ENCODE measurements at regions not wholly inside any gene's neighbourhood (a gene's known extent, or its start where the extent isn't known, plus 50 kb on each side); places are given as distances from the start of the nearest gene placed in this dataset.

DNA sequence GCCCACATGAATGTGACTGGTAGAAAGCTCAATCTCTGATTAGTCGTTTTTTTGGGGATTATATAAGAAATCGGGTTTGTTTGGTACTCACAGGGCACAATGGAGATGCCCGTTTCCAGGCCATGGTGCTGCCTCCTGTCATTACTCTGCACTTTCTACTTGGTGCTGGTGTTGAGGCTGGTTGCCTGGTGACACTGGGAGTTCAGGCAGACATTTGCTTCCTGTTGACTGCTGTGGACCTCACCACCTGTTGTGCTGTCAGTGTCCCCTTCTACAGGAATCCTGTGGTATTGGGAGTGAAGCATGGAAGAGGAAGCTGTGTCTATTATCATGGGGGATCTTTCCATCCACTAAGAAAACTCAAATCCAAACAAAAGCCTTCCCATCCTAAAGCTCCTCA is 227.2 kb upstream of the TBL1XR1 start:
- TF ChIP-seq, protein P1, sequence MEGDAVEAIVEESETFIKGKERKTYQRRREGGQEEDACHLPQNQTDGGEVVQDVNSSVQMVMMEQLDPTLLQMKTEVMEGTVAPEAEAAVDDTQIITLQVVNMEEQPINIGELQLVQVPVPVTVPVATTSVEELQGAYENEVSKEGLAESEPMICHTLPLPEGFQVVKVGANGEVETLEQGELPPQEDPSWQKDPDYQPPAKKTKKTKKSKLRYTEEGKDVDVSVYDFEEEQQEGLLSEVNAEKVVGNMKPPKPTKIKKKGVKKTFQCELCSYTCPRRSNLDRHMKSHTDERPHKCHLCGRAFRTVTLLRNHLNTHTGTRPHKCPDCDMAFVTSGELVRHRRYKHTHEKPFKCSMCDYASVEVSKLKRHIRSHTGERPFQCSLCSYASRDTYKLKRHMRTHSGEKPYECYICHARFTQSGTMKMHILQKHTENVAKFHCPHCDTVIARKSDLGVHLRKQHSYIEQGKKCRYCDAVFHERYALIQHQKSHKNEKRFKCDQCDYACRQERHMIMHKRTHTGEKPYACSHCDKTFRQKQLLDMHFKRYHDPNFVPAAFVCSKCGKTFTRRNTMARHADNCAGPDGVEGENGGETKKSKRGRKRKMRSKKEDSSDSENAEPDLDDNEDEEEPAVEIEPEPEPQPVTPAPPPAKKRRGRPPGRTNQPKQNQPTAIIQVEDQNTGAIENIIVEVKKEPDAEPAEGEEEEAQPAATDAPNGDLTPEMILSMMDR (IDR thresholded peaks at IDR 0.05; ENCODE audit: low read depth, low read length), result no peak
- no peak for DNase-seq (ENCODE audit: low read depth, low spot score)
- ChIA-PET POLR2A (no interaction called here), CTCF (interaction anchor here (1.0 kb wide), 1 partner anchor 23 kb away, joined by 3 read pairs; no protein-coding TSS in a partner anchor)
- no peak overlapping the region for H3K4me3 ChIP-seq (ENCODE audit: low read depth, low read length)
- no peak overlapping the region for H3K27ac ChIP-seq (ENCODE audit: low read depth, low read length)
- H3K27me3 ChIP-seq (ENCODE audit: control insufficient read depth, insufficient read depth, low read length), result no peaks in the 10 kb centered on the region
- no peaks in the 10 kb centered on the region for H3K9me3 ChIP-seq (ENCODE audit: control insufficient read depth, insufficient read depth, low read length)

DNA sequence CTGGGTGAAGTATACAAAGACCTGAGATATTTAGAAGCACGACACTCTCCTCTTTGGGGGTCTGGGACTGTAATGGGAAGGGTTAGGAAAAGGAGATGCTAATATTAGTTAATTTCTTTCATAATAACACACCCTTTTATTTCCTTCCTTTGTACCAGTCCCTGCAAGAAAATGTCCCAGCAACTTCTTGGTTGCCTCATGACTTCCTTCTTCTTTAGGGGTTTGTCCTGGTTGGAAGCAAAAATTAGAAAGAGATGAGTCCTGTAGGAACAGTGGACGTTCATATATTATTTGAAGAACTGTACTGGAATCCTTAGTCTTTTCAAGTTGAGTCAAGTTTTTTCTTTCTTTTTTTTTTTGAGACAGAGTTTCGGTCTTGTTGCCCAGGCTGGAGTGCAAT is 227.8 kb upstream of the TBL1XR1 start:
- ChIA-PET POLR2A (no interaction called here), CTCF (interaction anchor here (1.0 kb wide), 1 partner anchor 24 kb away, joined by 3 read pairs; no protein-coding TSS in a partner anchor)
- no peaks in the 10 kb centered on the region for H3K9me3 ChIP-seq (ENCODE audit: control insufficient read depth, insufficient read depth, low read length)
- TF ChIP-seq, protein P1 (IDR thresholded peaks at IDR 0.05; ENCODE audit: low read depth, low read length), result no peak
- H3K27ac ChIP-seq (ENCODE audit: low read depth, low read length), result no peak overlapping the region
- H3K27me3 ChIP-seq (ENCODE audit: control insufficient read depth, insufficient read depth, low read length), result no peaks in the 10 kb centered on the region
- no peak for DNase-seq (ENCODE audit: low read depth, low spot score)
- H3K4me3 ChIP-seq (ENCODE audit: low read depth, low read length), result no peak overlapping the region

DNA sequence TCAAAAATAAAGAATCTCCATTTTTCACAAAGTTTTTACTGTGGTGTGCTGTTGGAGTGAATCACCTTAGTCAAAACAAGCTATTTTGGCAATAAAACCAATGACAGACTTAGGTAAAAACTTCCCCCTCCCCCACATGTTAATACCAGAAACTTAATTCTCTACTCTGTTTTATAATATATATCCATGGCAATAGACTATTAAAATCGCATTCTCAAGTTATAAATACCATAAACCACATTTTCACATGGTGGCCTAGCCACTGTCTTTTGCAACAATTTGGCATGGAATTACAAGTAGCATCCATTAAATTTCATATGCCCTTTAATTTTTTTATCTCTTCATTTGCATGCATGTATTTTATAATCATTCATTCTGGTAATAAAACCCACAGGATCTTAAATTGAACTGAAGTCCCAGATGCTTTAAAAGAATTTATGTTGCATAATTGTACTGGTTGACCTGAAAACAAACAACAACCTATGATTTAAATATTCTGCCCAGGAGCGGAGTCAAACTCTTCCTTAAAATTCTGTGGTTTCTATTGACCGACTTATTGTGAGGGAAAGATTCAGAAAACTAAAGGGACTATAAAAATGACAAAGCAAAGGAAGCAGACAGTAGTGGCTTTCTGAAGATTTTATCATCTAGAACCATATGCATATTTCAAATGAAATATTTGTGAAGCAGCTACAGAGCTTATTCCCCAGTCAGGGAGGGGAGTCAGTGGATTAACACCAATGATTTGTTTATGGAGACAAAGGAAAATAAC is 229.0 kb upstream of the TBL1XR1 start:
- no peak for DNase-seq (ENCODE audit: low read depth, low spot score)
- no peak overlapping the region for H3K4me3 ChIP-seq (ENCODE audit: low read depth, low read length)
- TF ChIP-seq, protein P1 (IDR thresholded peaks at IDR 0.05; ENCODE audit: low read depth, low read length), result no peak
- H3K27me3 ChIP-seq (ENCODE audit: control insufficient read depth, insufficient read depth, low read length), result no peaks in the 10 kb centered on the region
- CTCF ChIA-PET, result no interaction called here
- POLR2A ChIA-PET, result no interaction called here
- H3K27ac ChIP-seq (ENCODE audit: low read depth, low read length), result no peak overlapping the region
- no peaks in the 10 kb centered on the region for H3K9me3 ChIP-seq (ENCODE audit: control insufficient read depth, insufficient read depth, low read length)

DNA sequence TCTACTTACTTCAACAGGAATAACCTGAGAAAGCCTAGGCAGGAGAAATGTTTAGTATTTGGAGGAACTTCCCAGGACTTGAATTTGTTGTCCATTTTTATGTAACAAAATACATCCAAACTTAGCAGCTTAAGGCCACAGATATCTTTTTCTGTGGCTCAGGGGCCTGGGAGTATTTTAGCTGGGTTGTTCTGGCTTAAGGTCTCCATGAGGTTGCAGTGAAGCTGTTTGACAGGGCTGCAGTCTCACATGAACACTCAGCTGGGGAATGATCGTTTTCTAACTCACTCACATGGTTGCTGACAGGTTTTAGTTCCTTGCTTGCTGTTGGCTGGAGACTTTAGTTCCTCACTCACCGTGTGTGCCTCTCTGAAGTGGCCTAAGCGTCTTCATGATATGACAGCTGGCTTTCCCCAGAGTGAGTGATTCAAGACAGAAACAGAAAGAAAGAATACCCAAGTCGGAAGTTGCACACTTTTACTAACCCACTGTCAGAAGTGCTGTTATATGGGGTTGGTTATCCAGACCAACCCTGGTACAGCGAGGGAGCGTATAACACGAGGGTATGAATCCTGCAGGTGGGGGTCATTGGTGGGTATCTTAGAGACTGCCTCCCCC is 229.7 kb upstream of the TBL1XR1 start:
- CTCF ChIA-PET, result no interaction called here
- Histone ChIP-seq H3K9me3 (ENCODE audit: control insufficient read depth, insufficient read depth, low read length) (no peaks in the 10 kb centered on the region), H3K27me3 (ENCODE audit: control insufficient read depth, insufficient read depth, low read length) (no peaks in the 10 kb centered on the region), H3K27ac (ENCODE audit: low read depth, low read length) (no peak overlapping the region), H3K4me3 (ENCODE audit: low read depth, low read length) (no peak overlapping the region)
- TF ChIP-seq, protein P1 (IDR thresholded peaks at IDR 0.05; ENCODE audit: low read depth, low read length), result no peak
- POLR2A ChIA-PET, result no interaction called here
- DNase-seq (ENCODE audit: low read depth, low spot score), result no peak

DNA sequence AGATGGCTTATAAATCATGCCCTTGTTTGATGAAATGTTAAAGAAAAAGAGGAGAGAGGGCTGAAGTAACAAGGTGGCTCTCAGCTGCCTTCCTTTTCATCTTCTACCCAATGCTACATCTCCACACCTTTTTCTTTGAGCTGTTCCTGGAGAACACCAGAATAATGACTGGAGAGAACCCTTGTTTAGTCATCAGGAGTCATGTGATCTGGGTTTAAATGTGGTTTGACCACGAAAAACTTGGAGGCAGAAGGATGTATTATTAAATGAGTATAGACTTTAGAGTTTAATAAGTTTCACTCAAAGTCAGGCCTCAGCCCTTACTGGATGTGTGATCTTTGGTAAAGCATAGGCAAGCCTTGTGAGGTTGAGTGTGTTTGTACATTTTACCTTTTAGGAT is 230.3 kb upstream of the TBL1XR1 start:
- Histone ChIP-seq H3K9me3 (ENCODE audit: control insufficient read depth, insufficient read depth, low read length) (no peaks in the 10 kb centered on the region), H3K27ac (ENCODE audit: low read depth, low read length) (no peak overlapping the region), H3K27me3 (ENCODE audit: control insufficient read depth, insufficient read depth, low read length) (no peaks in the 10 kb centered on the region), H3K4me3 (ENCODE audit: low read depth, low read length) (no peak overlapping the region)
- CTCF ChIA-PET, result no interaction called here
- TF ChIP-seq, protein P1 (IDR thresholded peaks at IDR 0.05; ENCODE audit: low read depth, low read length), result no peak
- DNase-seq (ENCODE audit: low read depth, low spot score), result no peak
- POLR2A ChIA-PET, result no interaction called here
